ENCODE measurements at regions not wholly inside any gene's neighbourhood (a gene's known extent, or its start where the extent isn't known, plus 50 kb on each side); places are given as distances from the start of the nearest gene placed in this dataset.

GRCh38 chr13:111590796-111591195 lies 270.4 kb downstream of the TEX29 start:
- TF ChIP-seq POLR2A (IDR thresholded peaks at IDR 0.05) (no peak), CTCF (IDR thresholded peaks at IDR 0.05) (no peak)
